OCI-LY1 (cell line): ENCODE measurements at regions not wholly inside any gene's neighbourhood (a gene's known extent, or its start where the extent isn't known, plus 50 kb on each side); places are given as distances from the start of the nearest gene placed in this dataset.

Experiments
- H2AFZ ChIP-seq: fragments of 200-600 bp; sonication (generic), shearing (Covaris generic); 2 replicates; pipeline ENCODE4 v1.6.0; 2014; ENCODE audit warnings: antibody characterized with exemption, mild to moderate bottlenecking, low read length
- H3F3A ChIP-seq: fragments of 200-600 bp; sonication (generic), shearing (Covaris generic); 2 replicates; pipeline ENCODE4 v1.6.0; 2014; ENCODE audit warnings: mild to moderate bottlenecking, antibody characterized with exemption, low read length, moderate library complexity; ENCODE audit not compliant: insufficient read depth
- H3K27ac ChIP-seq: fragments of 200-600 bp; sonication (generic); 2 replicates; pipeline ENCODE4 v1.5.1; 2014; ENCODE audit warnings: low read length, mixed run types, mild to moderate bottlenecking, low read depth; ENCODE audit not compliant: poor library complexity, severe bottlenecking
- H3K27me3 ChIP-seq: fragments of 200-600 bp; sonication (generic); 2 replicates; pipeline ENCODE4 v1.6.0; 2014; ENCODE audit warnings: antibody characterized with exemption, mild to moderate bottlenecking, low read length, moderate library complexity; ENCODE audit not compliant: insufficient read depth
- H3K36me3 ChIP-seq: fragments of 200-600 bp; sonication (generic); 2 replicates; pipeline ENCODE4 v1.6.1; 2014; ENCODE audit warnings: mild to moderate bottlenecking, antibody characterized with exemption, low read length, moderate library complexity, mixed read lengths; ENCODE audit not compliant: insufficient read depth
- H3K4me1 ChIP-seq: fragments of 200-600 bp; sonication (generic); 2 replicates; pipeline ENCODE4 v1.5.1; 2014; ENCODE audit warnings: mild to moderate bottlenecking, low read length, moderate library complexity; ENCODE audit not compliant: insufficient read depth, severe bottlenecking
- H3K4me2 ChIP-seq: fragments of 200-600 bp; sonication (generic), shearing (Covaris generic); 2 replicates; pipeline ENCODE4 v1.6.1; 2014; ENCODE audit warnings: low read length
- H3K4me3 ChIP-seq: fragments of 200-600 bp; sonication (generic); 2 replicates; pipeline ENCODE4 v1.5.1; 2014; ENCODE audit warnings: low read length, low read depth, mild to moderate bottlenecking, mixed read lengths; ENCODE audit not compliant: poor library complexity, severe bottlenecking
- H3K79me2 ChIP-seq: fragments of 200-600 bp; shearing (Covaris generic); 2 replicates; pipeline ENCODE4 v1.6.1; 2016; ENCODE audit warnings: mixed run types, low read length, mixed read lengths; ENCODE audit not compliant: insufficient read depth
- H3K9ac ChIP-seq: fragments of 200-600 bp; sonication (generic), shearing (Covaris generic); 2 replicates; pipeline ENCODE4 v1.6.1; 2014; ENCODE audit warnings: mild to moderate bottlenecking, low read length, mixed read lengths
- H3K9me2 ChIP-seq: fragments of 200-600 bp; sonication (generic), shearing (Covaris generic); 2 replicates; pipeline ENCODE4 v1.6.1; 2014; ENCODE audit warnings: low read depth, mild to moderate bottlenecking, low read length, mixed read lengths
- H3K9me3 ChIP-seq: fragments of 200-600 bp; shearing (Covaris generic); 2 replicates; pipeline ENCODE4 v1.6.1; 2014; ENCODE audit warnings: low read length, mixed read lengths
- H4K20me1 ChIP-seq: fragments of 200-600 bp; sonication (generic), shearing (Covaris generic); 2 replicates; pipeline ENCODE4 v1.6.0; 2016; ENCODE audit warnings: mild to moderate bottlenecking, low read length; ENCODE audit not compliant: insufficient read depth
- EZH2 ChIP-seq: fragments of 200-600 bp; sonication (generic), shearing (Covaris generic); IDR thresholded peaks from 2 replicates; pipeline ENCODE4 v1.8.0; 2017; ENCODE audit warnings: borderline replicate concordance, mixed run types, mild to moderate bottlenecking, antibody characterized with exemption, low read length, moderate library complexity, mixed read lengths
- TF ChIP-seq, protein P1 (sequence below): fragments of 200-600 bp; sonication (generic), shearing (Covaris generic); IDR thresholded peaks from 2 replicates; pipeline ENCODE4 v1.5.1; 2017; ENCODE audit warnings: mild to moderate bottlenecking, antibody characterized with exemption, low read length, moderate library complexity, mixed read lengths

DNA sequence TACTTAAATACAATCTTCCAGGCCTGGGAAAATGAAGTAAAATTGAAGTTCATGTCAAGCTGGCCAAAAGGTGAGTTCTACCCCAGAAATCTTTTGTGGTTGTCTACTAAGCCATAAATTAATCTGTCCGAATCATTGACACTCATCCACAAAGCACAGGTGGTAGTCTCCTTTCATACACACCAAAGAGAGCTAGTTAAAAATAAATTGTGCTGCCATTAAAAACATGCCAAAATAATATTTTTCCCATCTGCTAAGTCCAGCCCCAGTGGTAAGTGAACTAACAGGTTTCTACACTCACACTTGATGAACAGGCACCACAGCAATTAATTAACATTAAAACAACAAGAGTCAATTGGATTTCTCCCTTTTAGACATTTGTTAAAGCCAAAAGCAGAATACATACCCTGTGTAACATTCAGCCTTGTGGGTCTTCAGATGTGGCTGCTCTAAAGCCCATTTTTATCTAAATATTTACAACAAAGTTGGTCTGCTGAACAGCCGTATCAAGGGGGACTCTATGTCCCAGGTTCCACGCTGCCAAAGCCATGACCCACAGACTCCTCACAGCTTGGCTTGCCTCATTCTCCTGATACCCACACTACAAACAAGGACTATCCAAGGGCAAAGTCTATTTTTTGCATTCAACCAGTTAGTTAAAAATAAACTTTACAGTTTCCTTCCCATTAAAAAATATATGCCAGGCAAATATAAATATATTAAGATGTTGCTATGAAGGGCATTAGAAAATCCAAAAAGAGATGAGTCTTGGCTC is 490.4 kb downstream of the BMP2 start:
- Histone ChIP-seq H3K9ac (no peak overlapping the region), H3K27ac (no peak overlapping the region), H3K27me3 (no peaks in the 10 kb centered on the region), H3K36me3 (no peaks in the 10 kb centered on the region), H3K4me1 (no peaks in the 10 kb centered on the region), H4K20me1 (no peaks in the 10 kb centered on the region), H3K9me2 (no peaks in the 10 kb centered on the region), H3K4me3 (no peak overlapping the region), H2AFZ (no peak overlapping the region), H3F3A (no peaks in the 10 kb centered on the region), H3K79me2 (no peaks in the 10 kb centered on the region), H3K9me3 (no peaks in the 10 kb centered on the region), H3K4me2 (no peak overlapping the region)
- TF ChIP-seq, protein P1, sequence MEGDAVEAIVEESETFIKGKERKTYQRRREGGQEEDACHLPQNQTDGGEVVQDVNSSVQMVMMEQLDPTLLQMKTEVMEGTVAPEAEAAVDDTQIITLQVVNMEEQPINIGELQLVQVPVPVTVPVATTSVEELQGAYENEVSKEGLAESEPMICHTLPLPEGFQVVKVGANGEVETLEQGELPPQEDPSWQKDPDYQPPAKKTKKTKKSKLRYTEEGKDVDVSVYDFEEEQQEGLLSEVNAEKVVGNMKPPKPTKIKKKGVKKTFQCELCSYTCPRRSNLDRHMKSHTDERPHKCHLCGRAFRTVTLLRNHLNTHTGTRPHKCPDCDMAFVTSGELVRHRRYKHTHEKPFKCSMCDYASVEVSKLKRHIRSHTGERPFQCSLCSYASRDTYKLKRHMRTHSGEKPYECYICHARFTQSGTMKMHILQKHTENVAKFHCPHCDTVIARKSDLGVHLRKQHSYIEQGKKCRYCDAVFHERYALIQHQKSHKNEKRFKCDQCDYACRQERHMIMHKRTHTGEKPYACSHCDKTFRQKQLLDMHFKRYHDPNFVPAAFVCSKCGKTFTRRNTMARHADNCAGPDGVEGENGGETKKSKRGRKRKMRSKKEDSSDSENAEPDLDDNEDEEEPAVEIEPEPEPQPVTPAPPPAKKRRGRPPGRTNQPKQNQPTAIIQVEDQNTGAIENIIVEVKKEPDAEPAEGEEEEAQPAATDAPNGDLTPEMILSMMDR = no peak
- TF ChIP-seq EZH2 = no peak

DNA sequence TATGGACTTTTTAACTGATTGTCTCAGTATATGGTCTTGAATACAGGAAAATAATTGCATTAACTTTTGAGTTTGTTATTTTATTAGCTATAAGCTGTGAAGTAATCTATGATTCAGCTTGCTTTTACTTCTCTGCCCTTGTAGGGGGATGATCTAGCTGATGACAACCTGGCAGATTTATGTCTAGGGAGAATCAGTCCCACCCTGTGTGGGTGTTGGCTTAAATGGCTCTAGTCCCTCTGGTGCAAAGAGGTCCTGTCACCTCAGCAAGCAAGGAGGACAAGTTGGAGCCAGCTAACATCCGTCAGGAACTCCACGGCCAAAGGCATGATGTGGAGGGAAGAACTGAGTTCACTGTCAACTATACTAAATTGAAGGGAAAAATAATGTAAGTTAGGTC is 495.3 kb downstream of the BMP2 start:
- Histone ChIP-seq H3K4me2 (no peak overlapping the region), H2AFZ (no peak overlapping the region), H3K9me2 (no peaks in the 10 kb centered on the region), H3K27me3 (no peaks in the 10 kb centered on the region), H3K4me3 (no peak overlapping the region), H3K36me3 (no peaks in the 10 kb centered on the region), H3F3A (no peaks in the 10 kb centered on the region), H4K20me1 (no peaks in the 10 kb centered on the region), H3K9ac (no peak overlapping the region), H3K4me1 (no peaks in the 10 kb centered on the region), H3K79me2 (no peaks in the 10 kb centered on the region), H3K27ac (no peak overlapping the region), H3K9me3 (no peaks in the 10 kb centered on the region)
- TF ChIP-seq EZH2 = no peak
- TF ChIP-seq, protein P1 = no peak

DNA sequence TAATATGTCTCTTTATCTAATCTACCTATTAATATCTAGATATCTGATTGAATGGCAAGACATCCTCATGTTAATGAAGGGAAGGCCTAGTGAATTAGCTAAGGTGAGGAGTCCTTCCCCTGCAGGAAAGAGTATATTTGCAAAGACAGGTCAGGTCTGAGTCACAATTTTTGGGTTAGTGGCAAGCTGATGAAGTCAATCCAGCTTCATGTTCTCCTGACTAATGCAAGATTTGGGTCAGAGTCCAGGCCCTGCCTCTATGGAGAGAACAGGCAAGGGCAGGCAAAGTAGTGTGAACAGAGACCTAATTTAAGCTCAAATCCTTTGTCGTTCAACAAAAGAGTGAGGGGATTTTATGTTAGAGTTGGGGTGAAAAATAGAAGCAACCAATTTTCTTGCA is 496.7 kb downstream of the BMP2 start:
- Histone ChIP-seq H3K27me3 (no peaks in the 10 kb centered on the region), H3K9me3 (no peaks in the 10 kb centered on the region), H3K9me2 (no peaks in the 10 kb centered on the region), H3F3A (no peaks in the 10 kb centered on the region), H3K4me1 (no peaks in the 10 kb centered on the region), H2AFZ (no peak overlapping the region), H3K4me3 (no peak overlapping the region), H3K27ac (no peak overlapping the region), H4K20me1 (no peaks in the 10 kb centered on the region), H3K4me2 (no peak overlapping the region), H3K36me3 (no peaks in the 10 kb centered on the region), H3K79me2 (no peaks in the 10 kb centered on the region), H3K9ac (no peak overlapping the region)
- no peak for TF ChIP-seq EZH2
- TF ChIP-seq, protein P1 = no peak
